ENCODE measurements at regions not wholly inside any gene's neighbourhood (a gene's known extent, or its start where the extent isn't known, plus 50 kb on each side); places are given as distances from the start of the nearest gene placed in this dataset.

GRCh38 chr6:115064680-115065079 lies 721.9 kb upstream of the HS3ST5 start:
- no peak for TF ChIP-seq CTCF (IDR thresholded peaks at IDR 0.05; ENCODE audit: low read length)
- TF ChIP-seq EZH2 (IDR thresholded peaks at IDR 0.05; ENCODE audit: borderline replicate concordance, low read length), result no peak

All from OCI-LY1 (cell line).